Breast epithelium (tissue), 3 donors: ENCODE measurements at regions not wholly inside any gene's neighbourhood (a gene's known extent, or its start where the extent isn't known, plus 50 kb on each side); places are given as distances from the start of the nearest gene placed in this dataset.

ENCODE experiments used
- CTCF ChIP-seq, 3 donors: fragments of 450-650 bp; IDR thresholded peaks; one replicate each; pipeline ENCODE4 v1.5.1; 2016 to 2017; ENCODE audit warnings: antibody characterized with exemption in 3 of 3, mild to moderate bottlenecking in 3 of 3, moderate library complexity in 3 of 3
- POLR2A ChIP-seq: fragments of 450-650 bp; IDR thresholded peaks from one replicate; pipeline ENCODE4 v1.6.1; 2016; ENCODE audit warnings: antibody characterized with exemption, mild to moderate bottlenecking, moderate library complexity
- POLR2AphosphoS5 ChIP-seq, 3 donors: sonication (generic); formaldehyde crosslinking; IDR thresholded peaks; one replicate each; pipeline ENCODE4 v1.6.1; 2017; ENCODE audit warnings: antibody characterized with exemption in 3 of 3

GRCh38 chr3:89932882-89933281 lies 825.5 kb downstream of the EPHA3 start:
- TF ChIP-seq CTCF (IDR thresholded peaks at IDR 0.05) (no peak), POLR2A (no peak), POLR2AphosphoS5 (IDR thresholded peaks at IDR 0.05) (no peak)
